IMR-90 (cell line): ENCODE measurements at regions not wholly inside any gene's neighbourhood (a gene's known extent, or its start where the extent isn't known, plus 50 kb on each side); places are given as distances from the start of the nearest gene placed in this dataset.

ENCODE experiments used
- CTCF ChIP-seq: conservative IDR thresholded peaks from 2 replicates; pipeline ENCODE4 v1.5.1; 2012; ENCODE audit warnings: mild to moderate bottlenecking, low read depth, low read length, improper control_type of control experiment
- MAZ ChIP-seq: IDR thresholded peaks from 2 replicates; pipeline ENCODE4 v1.6.1; 2012; ENCODE audit warnings: low read depth, mild to moderate bottlenecking, low read length, improper control_type of control experiment, moderate library complexity, borderline replicate concordance
- MXI1 ChIP-seq: IDR thresholded peaks from 2 replicates; pipeline ENCODE4 v1.6.1; 2012; ENCODE audit warnings: low read depth, mild to moderate bottlenecking, low read length, moderate library complexity, borderline replicate concordance
- POLR2A ChIP-seq: IDR thresholded peaks from 2 replicates; pipeline ENCODE4 v1.6.1; 2012; ENCODE audit warnings: mild to moderate bottlenecking, low read depth, low read length
- RAD21 ChIP-seq: IDR thresholded peaks from 2 replicates; pipeline ENCODE4 v1.6.1; 2012; ENCODE audit warnings: low read length, improper control_type of control experiment
- RCOR1 ChIP-seq: IDR thresholded peaks from 2 replicates; pipeline ENCODE4 v1.6.1; 2012; ENCODE audit warnings: mild to moderate bottlenecking, low read length, improper control_type of control experiment; ENCODE audit not compliant: insufficient replicate concordance
- SMC3 ChIP-seq: fragments of 150-350 bp; IDR thresholded peaks from 2 replicates; pipeline ENCODE4 v1.6.1; 2016; ENCODE audit warnings: low read depth, mild to moderate bottlenecking, antibody characterized with exemption, low read length, moderate library complexity

- TF ChIP-seq RAD21, result no peak
- no peak for TF ChIP-seq CTCF
- no peak for TF ChIP-seq MAZ
- no peak for TF ChIP-seq SMC3
- TF ChIP-seq RCOR1, result no peak
- no peak for TF ChIP-seq POLR2A
- TF ChIP-seq MXI1, result no peak
Measured at GRCh38 chr9:106766616-106767015, 96.3 kb upstream of the ZNF462 start.
